HL-60 (cell line): ENCODE measurements at regions not wholly inside any gene's neighbourhood (a gene's known extent, or its start where the extent isn't known, plus 50 kb on each side); places are given as distances from the start of the nearest gene placed in this dataset.

ENCODE experiments used
- GABPA ChIP-seq: IDR thresholded peaks from 2 replicates; pipeline ENCODE4 v1.6.1; 2012; ENCODE audit warnings: low read depth
- POLR2AphosphoS5 ChIP-seq: IDR thresholded peaks from 2 replicates; pipeline ENCODE4 v1.6.1; 2012; ENCODE audit warnings: low read depth
- SPI1 ChIP-seq: IDR thresholded peaks from 2 replicates; pipeline ENCODE4 v1.6.1; 2012; ENCODE audit warnings: low read depth, mild to moderate bottlenecking, borderline replicate concordance
- TF ChIP-seq, protein P1 (sequence below): IDR thresholded peaks from one replicate; pipeline ENCODE4 v1.5.1; 2011; ENCODE audit warnings: low read length, control low read depth, inconsistent platforms; ENCODE audit not compliant: insufficient read depth
- TF ChIP-seq, protein P2 (sequence below): IDR thresholded peaks from 2 replicates; pipeline ENCODE4 v1.6.1; 2012; ENCODE audit warnings: low read depth; ENCODE audit not compliant: insufficient replicate concordance

DNA sequence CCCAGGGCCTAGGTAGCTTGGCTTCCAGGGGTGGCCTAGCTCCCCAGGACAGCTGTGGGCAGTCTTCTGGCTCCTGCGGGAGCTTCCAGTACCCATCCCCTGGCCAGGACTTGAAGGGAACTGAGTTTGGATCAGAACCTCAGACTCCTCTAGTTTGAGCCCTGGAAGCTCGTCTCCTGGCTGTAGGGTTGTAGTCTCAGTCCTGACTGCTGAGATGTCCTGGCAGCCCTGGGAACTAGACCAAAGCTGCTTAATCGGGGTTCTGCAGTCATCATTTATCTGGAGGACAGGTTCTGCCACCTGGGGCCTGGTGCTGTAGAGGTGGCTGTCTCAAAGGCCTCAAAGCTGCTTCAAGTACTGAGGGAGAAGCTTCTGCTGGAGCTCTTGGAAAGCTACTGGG is 163.7 kb downstream of the WSCD1 start:
- TF ChIP-seq, protein P1, sequence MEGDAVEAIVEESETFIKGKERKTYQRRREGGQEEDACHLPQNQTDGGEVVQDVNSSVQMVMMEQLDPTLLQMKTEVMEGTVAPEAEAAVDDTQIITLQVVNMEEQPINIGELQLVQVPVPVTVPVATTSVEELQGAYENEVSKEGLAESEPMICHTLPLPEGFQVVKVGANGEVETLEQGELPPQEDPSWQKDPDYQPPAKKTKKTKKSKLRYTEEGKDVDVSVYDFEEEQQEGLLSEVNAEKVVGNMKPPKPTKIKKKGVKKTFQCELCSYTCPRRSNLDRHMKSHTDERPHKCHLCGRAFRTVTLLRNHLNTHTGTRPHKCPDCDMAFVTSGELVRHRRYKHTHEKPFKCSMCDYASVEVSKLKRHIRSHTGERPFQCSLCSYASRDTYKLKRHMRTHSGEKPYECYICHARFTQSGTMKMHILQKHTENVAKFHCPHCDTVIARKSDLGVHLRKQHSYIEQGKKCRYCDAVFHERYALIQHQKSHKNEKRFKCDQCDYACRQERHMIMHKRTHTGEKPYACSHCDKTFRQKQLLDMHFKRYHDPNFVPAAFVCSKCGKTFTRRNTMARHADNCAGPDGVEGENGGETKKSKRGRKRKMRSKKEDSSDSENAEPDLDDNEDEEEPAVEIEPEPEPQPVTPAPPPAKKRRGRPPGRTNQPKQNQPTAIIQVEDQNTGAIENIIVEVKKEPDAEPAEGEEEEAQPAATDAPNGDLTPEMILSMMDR: no peak
- TF ChIP-seq GABPA (no peak), SPI1 (no peak), POLR2AphosphoS5 (no peak)
- TF ChIP-seq, protein P2, sequence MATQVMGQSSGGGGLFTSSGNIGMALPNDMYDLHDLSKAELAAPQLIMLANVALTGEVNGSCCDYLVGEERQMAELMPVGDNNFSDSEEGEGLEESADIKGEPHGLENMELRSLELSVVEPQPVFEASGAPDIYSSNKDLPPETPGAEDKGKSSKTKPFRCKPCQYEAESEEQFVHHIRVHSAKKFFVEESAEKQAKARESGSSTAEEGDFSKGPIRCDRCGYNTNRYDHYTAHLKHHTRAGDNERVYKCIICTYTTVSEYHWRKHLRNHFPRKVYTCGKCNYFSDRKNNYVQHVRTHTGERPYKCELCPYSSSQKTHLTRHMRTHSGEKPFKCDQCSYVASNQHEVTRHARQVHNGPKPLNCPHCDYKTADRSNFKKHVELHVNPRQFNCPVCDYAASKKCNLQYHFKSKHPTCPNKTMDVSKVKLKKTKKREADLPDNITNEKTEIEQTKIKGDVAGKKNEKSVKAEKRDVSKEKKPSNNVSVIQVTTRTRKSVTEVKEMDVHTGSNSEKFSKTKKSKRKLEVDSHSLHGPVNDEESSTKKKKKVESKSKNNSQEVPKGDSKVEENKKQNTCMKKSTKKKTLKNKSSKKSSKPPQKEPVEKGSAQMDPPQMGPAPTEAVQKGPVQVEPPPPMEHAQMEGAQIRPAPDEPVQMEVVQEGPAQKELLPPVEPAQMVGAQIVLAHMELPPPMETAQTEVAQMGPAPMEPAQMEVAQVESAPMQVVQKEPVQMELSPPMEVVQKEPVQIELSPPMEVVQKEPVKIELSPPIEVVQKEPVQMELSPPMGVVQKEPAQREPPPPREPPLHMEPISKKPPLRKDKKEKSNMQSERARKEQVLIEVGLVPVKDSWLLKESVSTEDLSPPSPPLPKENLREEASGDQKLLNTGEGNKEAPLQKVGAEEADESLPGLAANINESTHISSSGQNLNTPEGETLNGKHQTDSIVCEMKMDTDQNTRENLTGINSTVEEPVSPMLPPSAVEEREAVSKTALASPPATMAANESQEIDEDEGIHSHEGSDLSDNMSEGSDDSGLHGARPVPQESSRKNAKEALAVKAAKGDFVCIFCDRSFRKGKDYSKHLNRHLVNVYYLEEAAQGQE: no peak
